GM23338 (cell line): ENCODE measurements at regions not wholly inside any gene's neighbourhood (a gene's known extent, or its start where the extent isn't known, plus 50 kb on each side); places are given as distances from the start of the nearest gene placed in this dataset.

Source experiments
- ATAC-seq: fragments of 200-7000 bp; cut with Tn5 transposase; 3 replicates; pipeline ENCODE4 v1.9.1; 2020
- DNase-seq: peaks from one replicate; pipeline ENCODE4 v3.0.0-alpha.2; 2015; ENCODE audit warnings: low spot score
- H2AFZ ChIP-seq: fragments of 200-600 bp; sonication (generic); 2 replicates; pipeline ENCODE4 v1.8.0; 2016; ENCODE audit warnings: antibody characterized with exemption, mild to moderate bottlenecking, moderate library complexity
- H3F3A ChIP-seq: fragments of 200-600 bp; sonication (generic); replicated peaks from 2 replicates; pipeline ENCODE4 v1.8.0; 2017; ENCODE audit warnings: antibody characterized with exemption, mixed run types, low read depth
- H3K27ac ChIP-seq: fragments of 200-600 bp; sonication (generic); 2 replicates; pipeline ENCODE4 v1.6.1; 2016; ENCODE audit warnings: low read depth
- H3K27me3 ChIP-seq: fragments of 200-600 bp; sonication (generic); 2 replicates; pipeline ENCODE4 v1.8.0; 2016; ENCODE audit warnings: mild to moderate bottlenecking, mixed run types, moderate library complexity; ENCODE audit not compliant: insufficient read depth
- H3K36me3 ChIP-seq: fragments of 200-600 bp; sonication (generic); 2 replicates; pipeline ENCODE4 v1.8.0; 2016; ENCODE audit warnings: mild to moderate bottlenecking; ENCODE audit not compliant: insufficient read depth
- H3K4me1 ChIP-seq: fragments of 200-600 bp; sonication (generic); 2 replicates; pipeline ENCODE4 v1.8.0; 2016; ENCODE audit warnings: mild to moderate bottlenecking, moderate library complexity; ENCODE audit not compliant: insufficient read depth
- H3K4me2 ChIP-seq: fragments of 200-600 bp; sonication (generic); 2 replicates; pipeline ENCODE4 v1.7.1; 2017; ENCODE audit warnings: mixed run types
- H3K4me3 ChIP-seq: fragments of 200-600 bp; sonication (generic); 2 replicates; pipeline ENCODE4 v1.6.1; 2016; ENCODE audit warnings: mixed run types
- H3K79me2 ChIP-seq: fragments of 200-600 bp; sonication (generic); replicated peaks from 2 replicates; pipeline ENCODE4 v1.8.0; 2017; ENCODE audit warnings: mild to moderate bottlenecking; ENCODE audit not compliant: insufficient read depth
- H3K9me2 ChIP-seq: fragments of 200-600 bp; sonication (generic); 2 replicates; pipeline ENCODE4 v1.8.0; 2017; ENCODE audit not compliant: insufficient read depth
- H4K20me1 ChIP-seq: fragments of 200-600 bp; sonication (generic); replicated peaks from 2 replicates; pipeline ENCODE4 v1.8.0; 2017; ENCODE audit warnings: mild to moderate bottlenecking; ENCODE audit not compliant: insufficient read depth
- H3K27ac Mint-ChIP-seq: 2 replicates; pipeline ENCODE4 v1.8.0; 2020; ENCODE audit warnings: inconsistent platforms, mild to moderate bottlenecking, moderate library complexity, mixed read lengths
- H3K27me3 Mint-ChIP-seq: 3 replicates; pipeline ENCODE4 v1.8.0; 2022; ENCODE audit warnings: low read depth, mild to moderate bottlenecking, moderate library complexity, mixed read lengths, inconsistent platforms; ENCODE audit not compliant: insufficient read depth, poor library complexity
- H3K36me3 Mint-ChIP-seq: 3 replicates; pipeline ENCODE4 v1.8.0; 2021; ENCODE audit warnings: low read depth, mild to moderate bottlenecking, inconsistent platforms, moderate library complexity, mixed read lengths
- H3K4me1 Mint-ChIP-seq: 3 replicates; pipeline ENCODE4 v1.8.0; 2020; ENCODE audit warnings: mild to moderate bottlenecking, inconsistent platforms, mixed read lengths
- H3K4me3 Mint-ChIP-seq: 3 replicates; pipeline ENCODE4 v1.8.0; 2021; ENCODE audit warnings: moderate library complexity, mild to moderate bottlenecking, inconsistent platforms, mixed read lengths
- H3K9me3 Mint-ChIP-seq: 3 replicates; pipeline ENCODE4 v1.8.0; 2020; ENCODE audit warnings: moderate library complexity, mild to moderate bottlenecking, inconsistent platforms, mixed read lengths
- CREB1 ChIP-seq: fragments of 250-450 bp; sonication (Bioruptor Pico); IDR thresholded peaks from 2 replicates; pipeline ENCODE4 v1.5.0; 2020; ENCODE audit warnings: low read depth, mild to moderate bottlenecking, moderate library complexity
- CTCF ChIP-seq, 2 experiments: fragments of 200-600 bp in 1 of 2; sonication (generic) in 1 of 2; conservative IDR thresholded peaks; 2 replicates each; pipeline versions ENCODE4 v1.5.1 to v1.6.1; 2016 to 2017; ENCODE audit warnings: antibody characterized with exemption in 2 of 2, low read depth in 2 of 2, mild to moderate bottlenecking in 2 of 2, moderate library complexity in 1 of 2
- ETS1 ChIP-seq: IDR thresholded peaks from 2 replicates; pipeline ENCODE4 v1.6.1; 2016; ENCODE audit warnings: antibody characterized with exemption
- EZH2 ChIP-seq: fragments of 200-600 bp; sonication (generic); IDR thresholded peaks from one replicate; pipeline ENCODE4 v1.8.0; 2017; ENCODE audit warnings: antibody characterized with exemption, mild to moderate bottlenecking, low read depth; ENCODE audit not compliant: unreplicated experiment
- EZH2phosphoT487 ChIP-seq: fragments of 200-600 bp; sonication (generic); IDR thresholded peaks from one replicate; pipeline ENCODE4 v1.8.1; 2018; ENCODE audit warnings: antibody characterized with exemption; ENCODE audit not compliant: unreplicated experiment
- JUNB ChIP-seq: IDR thresholded peaks from one replicate; pipeline ENCODE4 v1.6.1; 2016; ENCODE audit warnings: antibody characterized with exemption; ENCODE audit not compliant: unreplicated experiment
- NANOG ChIP-seq: IDR thresholded peaks from 2 replicates; pipeline ENCODE4 v1.6.1; 2016; ENCODE audit warnings: antibody characterized with exemption, borderline replicate concordance
- POLR2AphosphoS5 ChIP-seq: IDR thresholded peaks from 2 replicates; pipeline ENCODE4 v1.6.1; 2016; ENCODE audit warnings: antibody characterized with exemption, low read depth
- REST ChIP-seq: IDR thresholded peaks from one replicate; pipeline ENCODE4 v1.6.1; 2018; ENCODE audit warnings: antibody characterized with exemption; ENCODE audit not compliant: unreplicated experiment
- STAT1 ChIP-seq: IDR thresholded peaks from one replicate; pipeline ENCODE4 v1.6.1; 2016; ENCODE audit warnings: antibody characterized with exemption; ENCODE audit not compliant: unreplicated experiment
- ZNF114 ChIP-seq: fragments of 250-450 bp; sonication (Bioruptor Pico); IDR thresholded peaks from 2 replicates; pipeline ENCODE4 v1.5.0; 2020; ENCODE audit warnings: mild to moderate bottlenecking, moderate library complexity
- ZNF331 ChIP-seq: fragments of 250-450 bp; sonication (Bioruptor Pico); IDR thresholded peaks from 2 replicates; pipeline ENCODE4 v1.5.0; 2020; ENCODE audit warnings: low read depth, mild to moderate bottlenecking, moderate library complexity
- ZNF462 ChIP-seq: fragments of 250-450 bp; sonication (Bioruptor Pico); IDR thresholded peaks from 2 replicates; pipeline ENCODE4 v1.5.0; 2020; ENCODE audit warnings: mild to moderate bottlenecking, moderate library complexity

GRCh38 chr2:176727696-176728095 lies 458.5 kb downstream of the MTX2 start:
- Histone ChIP-seq H3K36me3 (no peaks in the 10 kb centered on the region), H3K4me1 (0 out of 2 replicates have a peak, but pooled peaks cover 3% of the 10 kb centered on the region), H4K20me1 (no peaks in the 10 kb centered on the region), H3K27ac (no peak overlapping the region), H3K9me2 (no peaks in the 10 kb centered on the region), H2AFZ (no peak overlapping the region), H3K4me3 (no peak overlapping the region), H3K4me2 (no peak overlapping the region), H3K27me3 (no peaks in the 10 kb centered on the region), H3F3A (no peaks in the 10 kb centered on the region), H3K79me2 (no peaks in the 10 kb centered on the region)
- H3K9me3 Mint-ChIP-seq: no peaks in the 10 kb centered on the region
- no peak overlapping the region for H3K4me3 Mint-ChIP-seq
- no peaks in the 10 kb centered on the region; the same call in 2 of the 3 replicates for H3K4me1 Mint-ChIP-seq
- TF ChIP-seq JUNB (no peak), EZH2 (no peak), ZNF114 (no peak), CREB1 (CRISPR knock-in tag) (no peak), POLR2AphosphoS5 (no peak), REST (no peak), ETS1 (no peak), EZH2phosphoT487 (no peak), CTCF (conservative IDR thresholded peaks at IDR 0.05; ENCODE audit: low read depth in 2 of 2) (no peak), STAT1 (no peak), NANOG (no peak), ZNF331 (CRISPR knock-in tag) (no peak), ZNF462 (CRISPR knock-in tag) (no peak)
- ATAC-seq (no peak), DNase-seq (no peak)
- H3K27ac Mint-ChIP-seq: no peak overlapping the region
- no peaks in the 10 kb centered on the region for H3K36me3 Mint-ChIP-seq
- peaks cover 2% of the 10 kb centered on the region for H3K27me3 Mint-ChIP-seq
